RWPE1 (cell line): ENCODE measurements at regions not wholly inside any gene's neighbourhood (a gene's known extent, or its start where the extent isn't known, plus 50 kb on each side); places are given as distances from the start of the nearest gene placed in this dataset.

Experiments
- CTCF ChIA-PET: fragments of 350-600 bp; sonication (Branson Sonifier 250); formaldehyde crosslinking; extraction: SDS; loops from one replicate; lab custom pipeline; 2021; lab: Yijun Ruan, JAX
- POLR2A ChIA-PET: fragments of 400-600 bp; formaldehyde crosslinking; extraction: SDS; loops from one replicate; lab custom pipeline; 2020; ENCODE audit warnings: antibody characterized with exemption; ENCODE audit not compliant: low non-redundant PET; lab: Yijun Ruan, JAX
- DNase-seq: peaks from one replicate; pipeline ENCODE4 v3.0.0; 2012; ENCODE audit warnings: low spot score
- H3K27ac ChIP-seq: fragments of 450-650 bp; 2 replicates; pipeline ENCODE4 v1.5.1; 2017
- CTCF ChIP-seq: fragments of 450-650 bp; conservative IDR thresholded peaks from 2 replicates; pipeline ENCODE4 v1.5.1; 2017; ENCODE audit warnings: low read depth, mild to moderate bottlenecking

- no peak overlapping the region for H3K27ac ChIP-seq
- TF ChIP-seq CTCF: no peak
- ChIA-PET CTCF (interaction anchor here (0.7 kb wide), 1 partner anchor 130 kb away, joined by 4 read pairs; no protein-coding TSS in a partner anchor), POLR2A (no interaction called here)
- DNase-seq: no peak
These were observed 185.1 kb downstream of the CLIC5 start for GRCh38 chr6:45830441-45831139.

- no peak overlapping the region for H3K27ac ChIP-seq
These were observed 185.8 kb downstream of the CLIC5 start for GRCh38 chr6:45829873-45830272.

GRCh38 chr6:45827952-45828530 is 187.6 kb downstream of the CLIC5 start:
- TF ChIP-seq CTCF: no peak
- H3K27ac ChIP-seq: no peak overlapping the region
- POLR2A ChIA-PET: no interaction called here
- CTCF ChIA-PET: no interaction called here
- no peak for DNase-seq

More at GRCh38 chr6:45829873-45830272, 185.8 kb downstream of the CLIC5 start:
- DNase-seq: no peak
- POLR2A ChIA-PET: no interaction called here
- CTCF ChIA-PET: interaction anchor here (0.7 kb wide), 1 partner anchor 129 kb away, joined by 4 read pairs; no protein-coding TSS in a partner anchor
- no peak for TF ChIP-seq CTCF

DNA sequence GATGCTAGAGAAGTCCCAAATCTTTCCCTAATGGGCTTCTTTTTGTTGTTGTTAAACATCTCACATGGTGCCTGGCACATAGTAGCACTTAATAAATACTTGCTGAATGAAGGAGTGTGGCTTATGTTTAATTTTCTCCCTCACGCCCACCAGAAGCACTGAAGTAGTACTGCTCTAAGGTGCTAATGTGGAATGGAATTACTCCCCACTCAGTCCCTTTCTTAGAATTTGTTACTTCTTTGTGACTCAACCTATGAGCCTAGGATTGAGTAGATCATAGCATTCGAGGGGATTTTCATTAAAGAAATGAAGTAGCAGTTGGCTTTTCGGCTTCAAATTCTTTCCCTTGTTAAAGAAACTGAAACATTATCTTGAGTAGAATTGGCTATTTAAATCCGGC is 192.8 kb downstream of the CLIC5 start:
- ChIA-PET CTCF (no interaction called here), POLR2A (no interaction called here)
- DNase-seq: no peak
- TF ChIP-seq CTCF: no peak
- no peak overlapping the region for H3K27ac ChIP-seq

GRCh38 chr6:45822246-45822812 is 193.3 kb downstream of the CLIC5 start:
- POLR2A ChIA-PET: no interaction called here
- DNase-seq: no peak
- no peak overlapping the region for H3K27ac ChIP-seq
- CTCF ChIA-PET: no interaction called here
- TF ChIP-seq CTCF: no peak

- CTCF ChIA-PET: no interaction called here
- no peak for DNase-seq
- POLR2A ChIA-PET: no interaction called here
- no peak overlapping the region for H3K27ac ChIP-seq
- no peak for TF ChIP-seq CTCF
These were observed 197.0 kb downstream of the CLIC5 start for GRCh38 chr6:45818655-45819054.
